Liver (tissue), 3 donors: ENCODE measurements at regions not wholly inside any gene's neighbourhood (a gene's known extent, or its start where the extent isn't known, plus 50 kb on each side); places are given as distances from the start of the nearest gene placed in this dataset.

Experiments used
- CTCF ChIP-seq: fragments of 150-350 bp; IDR thresholded peaks from 2 replicates; pipeline ENCODE4 v1.5.1; 2017; ENCODE audit warnings: improper control_type of control experiment, low read depth, low read length; ENCODE audit not compliant: missing input control
- TAF1 ChIP-seq: conservative IDR thresholded peaks from 2 replicates; pipeline ENCODE4 v1.6.1; 2016; ENCODE audit warnings: antibody characterized with exemption, mild to moderate bottlenecking
- donor health status: healthy.
- donor health status: healthy.

- no peak for TF ChIP-seq CTCF
- no peak for TF ChIP-seq TAF1
Measured at GRCh38 chr15:31478702-31479221, 152.1 kb downstream of the KLF13 start.
